SK-N-SH treated with all-trans-retinoic acid at 6 μM for 48 hours (cell line): ENCODE measurements at regions not wholly inside any gene's neighbourhood (a gene's known extent, or its start where the extent isn't known, plus 50 kb on each side); places are given as distances from the start of the nearest gene placed in this dataset.
A peak's percentile ranks its signal among the peaks of the same experiment; 100 is the strongest.
"Not testable (repeated sequence)": the region's sequence is repeated elsewhere in the genome, so short reads cannot be mapped to it uniquely, and the experiment has no call there.

Experiments
- ATAC-seq: fragments of 200-7000 bp; cut with Tn5 transposase; 3 replicates; pipeline ENCODE4 v1.9.1; 2020; ENCODE audit warnings: mild to moderate bottlenecking, moderate library complexity
- ARNTL ChIP-seq: fragments of 450-650 bp; formaldehyde crosslinking; IDR thresholded peaks from 2 replicates; pipeline ENCODE4 v1.5.0; 2020; ENCODE audit warnings: low read depth, mild to moderate bottlenecking, moderate library complexity, borderline replicate concordance
- BACH2 ChIP-seq: fragments of 250-450 bp; sonication (Bioruptor Pico); IDR thresholded peaks from 2 replicates; pipeline ENCODE4 v1.9.0; 2021; ENCODE audit warnings: mild to moderate bottlenecking, borderline replicate concordance
- CSDC2 ChIP-seq: fragments of 250-450 bp; sonication (Bioruptor Pico); IDR thresholded peaks from 2 replicates; pipeline ENCODE4 v1.5.0; 2020; ENCODE audit warnings: mild to moderate bottlenecking, moderate library complexity
- GLIS3 ChIP-seq: fragments of 250-450 bp; sonication (Bioruptor Pico); IDR thresholded peaks from 2 replicates; pipeline ENCODE4 v1.5.0; 2020; ENCODE audit warnings: mild to moderate bottlenecking, moderate library complexity
- ISL1 ChIP-seq: fragments of 250-450 bp; sonication (Bioruptor Pico); IDR thresholded peaks from 2 replicates; pipeline ENCODE4 v2.1.2; 2022; ENCODE audit warnings: mild to moderate bottlenecking, moderate library complexity
- PPARA ChIP-seq: fragments of 250-450 bp; sonication (Bioruptor Pico); IDR thresholded peaks from 2 replicates; pipeline ENCODE4 v1.5.0; 2020; ENCODE audit warnings: mild to moderate bottlenecking, borderline replicate concordance
- RARB ChIP-seq: fragments of 250-450 bp; sonication (Bioruptor Pico); IDR thresholded peaks from 2 replicates; pipeline ENCODE4 v1.8.0; 2021; ENCODE audit warnings: mild to moderate bottlenecking, moderate library complexity
- SNAI2 ChIP-seq: fragments of 250-450 bp; sonication (Bioruptor Pico); IDR thresholded peaks from 2 replicates; pipeline ENCODE4 v1.5.0; 2020; ENCODE audit warnings: mild to moderate bottlenecking, moderate library complexity
- TCF4 ChIP-seq: fragments of 250-450 bp; sonication (Bioruptor Pico); IDR thresholded peaks from 2 replicates; pipeline ENCODE4 v1.8.0; 2021; ENCODE audit warnings: mild to moderate bottlenecking, moderate library complexity, borderline replicate concordance
- TOX ChIP-seq: fragments of 250-450 bp; sonication (Bioruptor Pico); IDR thresholded peaks from 2 replicates; pipeline ENCODE4 v1.8.0; 2021; ENCODE audit warnings: mild to moderate bottlenecking, moderate library complexity, borderline replicate concordance
- ZC3H10 ChIP-seq: fragments of 250-450 bp; sonication (Bioruptor Pico); IDR thresholded peaks from 2 replicates; pipeline ENCODE4 v1.5.1; 2021; ENCODE audit warnings: mild to moderate bottlenecking, moderate library complexity
- ZFP3 ChIP-seq: fragments of 250-450 bp; sonication (Bioruptor Pico); IDR thresholded peaks from 2 replicates; pipeline ENCODE4 v1.5.0; 2020; ENCODE audit warnings: mild to moderate bottlenecking, moderate library complexity
- ZFP30 ChIP-seq: fragments of 450-650 bp; formaldehyde crosslinking; IDR thresholded peaks from 2 replicates; pipeline ENCODE4 v1.5.0; 2022; ENCODE audit warnings: mild to moderate bottlenecking, moderate library complexity
- ZNF565 ChIP-seq: fragments of 450-650 bp; formaldehyde crosslinking; conservative IDR thresholded peaks from 2 replicates; pipeline ENCODE4 v1.5.0; 2020; ENCODE audit warnings: low read depth, mild to moderate bottlenecking, moderate library complexity
- ZNF70 ChIP-seq: fragments of 450-650 bp; formaldehyde crosslinking; IDR thresholded peaks from 2 replicates; pipeline ENCODE4 v1.5.0; 2020; ENCODE audit warnings: mild to moderate bottlenecking, moderate library complexity
- ZNF8 ChIP-seq: fragments of 450-650 bp; formaldehyde crosslinking; IDR thresholded peaks from 2 replicates; pipeline ENCODE4 v1.5.0; 2020; ENCODE audit warnings: mild to moderate bottlenecking, moderate library complexity
- TF ChIP-seq, protein P1 (sequence below): fragments of 250-450 bp; sonication (Bioruptor Pico); IDR thresholded peaks from 2 replicates; pipeline ENCODE4 v1.8.0; 2020; ENCODE audit warnings: mild to moderate bottlenecking, moderate library complexity, borderline replicate concordance
- TF ChIP-seq, protein P2 (sequence below): fragments of 250-450 bp; sonication (Bioruptor Pico); IDR thresholded peaks from 2 replicates; pipeline ENCODE4 v1.5.0; 2020; ENCODE audit warnings: mild to moderate bottlenecking, moderate library complexity
- TF ChIP-seq, protein P3 (sequence below): fragments of 250-450 bp; sonication (Bioruptor Pico); IDR thresholded peaks from 2 replicates; pipeline ENCODE4 v1.5.1; 2021; ENCODE audit warnings: mild to moderate bottlenecking, moderate library complexity

DNA sequence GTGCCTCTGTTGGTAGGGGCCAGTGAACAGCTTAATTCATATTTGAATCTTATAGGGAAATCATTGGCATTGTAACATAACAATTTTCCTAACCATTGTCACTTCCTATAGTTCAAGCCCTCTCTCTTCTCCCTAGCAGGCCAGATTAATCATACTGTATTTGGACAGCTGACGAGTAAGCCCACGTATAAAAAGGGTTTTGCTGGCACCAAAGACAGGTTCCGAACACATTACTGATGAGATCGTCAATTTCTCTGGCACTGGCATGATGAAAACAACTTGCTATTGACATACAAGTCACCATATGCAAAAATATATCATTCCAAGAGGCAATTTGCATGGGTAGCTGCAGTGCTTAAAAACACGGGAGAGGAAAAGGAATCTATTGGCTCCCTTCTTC is 891.1 kb upstream of the AUTS2 start (continued):
- TF ChIP-seq, protein P1, sequence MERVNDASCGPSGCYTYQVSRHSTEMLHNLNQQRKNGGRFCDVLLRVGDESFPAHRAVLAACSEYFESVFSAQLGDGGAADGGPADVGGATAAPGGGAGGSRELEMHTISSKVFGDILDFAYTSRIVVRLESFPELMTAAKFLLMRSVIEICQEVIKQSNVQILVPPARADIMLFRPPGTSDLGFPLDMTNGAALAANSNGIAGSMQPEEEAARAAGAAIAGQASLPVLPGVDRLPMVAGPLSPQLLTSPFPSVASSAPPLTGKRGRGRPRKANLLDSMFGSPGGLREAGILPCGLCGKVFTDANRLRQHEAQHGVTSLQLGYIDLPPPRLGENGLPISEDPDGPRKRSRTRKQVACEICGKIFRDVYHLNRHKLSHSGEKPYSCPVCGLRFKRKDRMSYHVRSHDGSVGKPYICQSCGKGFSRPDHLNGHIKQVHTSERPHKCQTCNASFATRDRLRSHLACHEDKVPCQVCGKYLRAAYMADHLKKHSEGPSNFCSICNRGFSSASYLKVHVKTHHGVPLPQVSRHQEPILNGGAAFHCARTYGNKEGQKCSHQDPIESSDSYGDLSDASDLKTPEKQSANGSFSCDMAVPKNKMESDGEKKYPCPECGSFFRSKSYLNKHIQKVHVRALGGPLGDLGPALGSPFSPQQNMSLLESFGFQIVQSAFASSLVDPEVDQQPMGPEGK: no peak
- TF ChIP-seq, protein P2, sequence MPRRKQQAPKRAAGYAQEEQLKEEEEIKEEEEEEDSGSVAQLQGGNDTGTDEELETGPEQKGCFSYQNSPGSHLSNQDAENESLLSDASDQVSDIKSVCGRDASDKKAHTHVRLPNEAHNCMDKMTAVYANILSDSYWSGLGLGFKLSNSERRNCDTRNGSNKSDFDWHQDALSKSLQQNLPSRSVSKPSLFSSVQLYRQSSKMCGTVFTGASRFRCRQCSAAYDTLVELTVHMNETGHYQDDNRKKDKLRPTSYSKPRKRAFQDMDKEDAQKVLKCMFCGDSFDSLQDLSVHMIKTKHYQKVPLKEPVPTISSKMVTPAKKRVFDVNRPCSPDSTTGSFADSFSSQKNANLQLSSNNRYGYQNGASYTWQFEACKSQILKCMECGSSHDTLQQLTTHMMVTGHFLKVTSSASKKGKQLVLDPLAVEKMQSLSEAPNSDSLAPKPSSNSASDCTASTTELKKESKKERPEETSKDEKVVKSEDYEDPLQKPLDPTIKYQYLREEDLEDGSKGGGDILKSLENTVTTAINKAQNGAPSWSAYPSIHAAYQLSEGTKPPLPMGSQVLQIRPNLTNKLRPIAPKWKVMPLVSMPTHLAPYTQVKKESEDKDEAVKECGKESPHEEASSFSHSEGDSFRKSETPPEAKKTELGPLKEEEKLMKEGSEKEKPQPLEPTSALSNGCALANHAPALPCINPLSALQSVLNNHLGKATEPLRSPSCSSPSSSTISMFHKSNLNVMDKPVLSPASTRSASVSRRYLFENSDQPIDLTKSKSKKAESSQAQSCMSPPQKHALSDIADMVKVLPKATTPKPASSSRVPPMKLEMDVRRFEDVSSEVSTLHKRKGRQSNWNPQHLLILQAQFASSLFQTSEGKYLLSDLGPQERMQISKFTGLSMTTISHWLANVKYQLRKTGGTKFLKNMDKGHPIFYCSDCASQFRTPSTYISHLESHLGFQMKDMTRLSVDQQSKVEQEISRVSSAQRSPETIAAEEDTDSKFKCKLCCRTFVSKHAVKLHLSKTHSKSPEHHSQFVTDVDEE (CRISPR knock-in tag): no peak
- TF ChIP-seq ZNF70 (CRISPR knock-in tag) (no peak), ZFP3 (CRISPR knock-in tag) (no peak), ZNF8 (CRISPR knock-in tag) (no peak)

DNA sequence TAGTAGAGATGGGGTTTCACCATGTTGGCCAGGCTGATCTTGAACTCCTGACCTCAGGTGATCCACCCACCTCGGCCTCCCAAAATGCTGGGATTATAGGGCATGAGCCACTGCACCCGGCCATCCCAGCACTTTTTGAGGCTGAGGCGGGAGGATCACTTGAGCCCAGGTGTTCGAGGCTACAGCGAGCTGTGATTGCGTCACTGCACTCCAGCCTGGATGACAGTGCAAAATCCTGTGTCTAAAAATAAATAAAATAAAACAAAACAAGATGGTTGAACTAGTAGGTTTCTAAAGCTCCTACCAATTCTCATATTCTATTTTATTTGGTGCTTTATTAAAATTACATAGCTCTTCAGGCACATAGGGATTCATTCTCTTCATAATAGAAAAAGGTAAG is 890.3 kb upstream of the AUTS2 start:
- TF ChIP-seq TCF4 (no peak), ZNF565 (CRISPR knock-in tag) (no peak), GLIS3 (CRISPR knock-in tag) (no peak), ARNTL (CRISPR knock-in tag) (no peak), ZFP30 (no peak), ZC3H10 (CRISPR knock-in tag) (no peak), ZFP3 (CRISPR knock-in tag) (no peak), BACH2 (CRISPR knock-in tag) (no peak), ISL1 (CRISPR knock-in tag) (no peak)
- TF ChIP-seq, protein P1: no peak
- TF ChIP-seq, protein P3, sequence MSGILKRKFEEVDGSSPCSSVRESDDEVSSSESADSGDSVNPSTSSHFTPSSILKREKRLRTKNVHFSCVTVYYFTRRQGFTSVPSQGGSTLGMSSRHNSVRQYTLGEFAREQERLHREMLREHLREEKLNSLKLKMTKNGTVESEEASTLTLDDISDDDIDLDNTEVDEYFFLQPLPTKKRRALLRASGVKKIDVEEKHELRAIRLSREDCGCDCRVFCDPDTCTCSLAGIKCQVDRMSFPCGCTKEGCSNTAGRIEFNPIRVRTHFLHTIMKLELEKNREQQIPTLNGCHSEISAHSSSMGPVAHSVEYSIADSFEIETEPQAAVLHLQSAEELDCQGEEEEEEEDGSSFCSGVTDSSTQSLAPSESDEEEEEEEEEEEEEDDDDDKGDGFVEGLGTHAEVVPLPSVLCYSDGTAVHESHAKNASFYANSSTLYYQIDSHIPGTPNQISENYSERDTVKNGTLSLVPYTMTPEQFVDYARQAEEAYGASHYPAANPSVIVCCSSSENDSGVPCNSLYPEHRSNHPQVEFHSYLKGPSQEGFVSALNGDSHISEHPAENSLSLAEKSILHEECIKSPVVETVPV: no peak
- no peak for ATAC-seq

DNA sequence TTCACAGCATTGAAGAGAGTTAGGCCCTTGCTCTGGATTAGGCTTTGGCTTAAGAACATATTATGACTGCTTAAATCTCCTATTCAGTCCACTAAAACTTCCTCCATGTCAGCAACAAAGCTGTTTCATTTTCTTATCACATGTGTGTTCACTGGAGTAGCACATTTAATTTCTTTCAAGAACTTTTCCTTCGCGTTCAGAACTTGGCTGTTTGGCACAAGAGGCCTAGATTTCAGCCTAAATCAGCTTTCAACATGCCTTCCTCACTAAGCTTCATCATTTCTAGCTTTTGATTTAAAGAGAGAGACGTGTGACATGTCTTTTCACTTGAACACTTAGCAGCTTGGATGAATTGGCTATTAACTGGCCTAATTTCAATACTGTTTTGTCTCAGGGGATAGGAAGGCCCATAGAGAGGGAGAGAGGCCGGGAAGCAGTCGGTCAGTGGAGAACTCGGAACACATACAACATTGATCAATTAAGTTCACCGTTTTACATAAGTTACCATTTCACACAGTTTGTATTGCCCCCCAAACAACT is 885.2 kb upstream of the AUTS2 start:
- no peak for ATAC-seq
- TF ChIP-seq ISL1 (CRISPR knock-in tag) (no peak), RARB (CRISPR knock-in tag) (no peak), ZNF8 (CRISPR knock-in tag) (no peak), SNAI2 (CRISPR knock-in tag) (no peak), TOX (no peak)
- TF ChIP-seq, protein P1: no peak

DNA sequence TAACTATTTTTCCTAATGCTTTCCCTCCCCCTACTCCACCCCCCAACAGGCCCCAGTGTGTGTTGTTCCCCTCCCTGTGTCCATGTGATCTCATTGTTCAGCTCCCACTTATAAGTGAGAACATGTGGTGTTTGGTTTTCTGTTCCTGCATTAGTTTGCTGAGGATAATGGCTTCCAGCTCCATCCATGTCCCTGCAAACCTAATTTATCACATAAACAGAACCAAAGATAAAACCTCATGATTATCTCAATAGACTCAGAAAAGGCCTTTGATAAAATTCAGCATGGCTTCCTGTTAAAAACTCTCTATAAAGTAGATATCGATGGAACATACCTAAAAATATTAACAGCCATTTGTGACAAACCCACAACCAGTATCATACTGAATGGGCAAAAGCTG is 884.1 kb upstream of the AUTS2 start:
- not testable (repeated sequence) for ATAC-seq
- peak; percentile 26; the same call in 1 of the 2 replicates for TF ChIP-seq ZFP30
- TF ChIP-seq TCF4: peak; percentile 97
- TF ChIP-seq ZNF8 (CRISPR knock-in tag): peak; percentile 46; the same call in 1 of the 2 replicates

DNA sequence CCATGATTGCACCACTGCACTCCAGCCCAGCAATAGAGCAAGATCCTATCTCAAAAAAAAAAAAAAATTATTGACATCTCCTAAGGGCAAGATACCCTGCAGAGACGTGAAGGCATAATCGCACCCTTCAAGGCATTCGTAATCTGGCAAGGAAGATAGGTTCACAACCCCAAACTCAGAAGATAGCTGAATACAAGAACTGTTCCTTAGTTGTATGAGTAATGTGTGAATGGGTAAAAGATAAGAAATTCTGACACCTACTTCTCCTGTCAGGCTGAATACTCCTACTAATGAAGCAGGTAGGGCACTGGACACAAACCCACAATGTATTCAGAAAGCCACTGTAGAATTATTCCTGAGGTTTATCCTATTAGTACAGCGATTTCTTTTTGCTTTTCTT is 882.4 kb upstream of the AUTS2 start:
- ATAC-seq: no peak
- TF ChIP-seq, protein P1: no peak
- TF ChIP-seq ZNF565 (CRISPR knock-in tag): no peak
- TF ChIP-seq PPARA (CRISPR knock-in tag): no peak
- TF ChIP-seq SNAI2 (CRISPR knock-in tag): no peak
- TF ChIP-seq CSDC2 (CRISPR knock-in tag): no peak
- TF ChIP-seq ARNTL (CRISPR knock-in tag): no peak
- no peak for TF ChIP-seq BACH2 (CRISPR knock-in tag)
- TF ChIP-seq RARB (CRISPR knock-in tag): no peak
